Gastroesophageal sphincter (tissue), 3 donors: ENCODE measurements at regions not wholly inside any gene's neighbourhood (a gene's known extent, or its start where the extent isn't known, plus 50 kb on each side); places are given as distances from the start of the nearest gene placed in this dataset.

ENCODE experiments used
- EP300 ChIP-seq: sonication (generic); formaldehyde crosslinking; IDR thresholded peaks from one replicate; pipeline ENCODE4 v1.6.1; 2017; ENCODE audit warnings: antibody characterized with exemption, mild to moderate bottlenecking
- POLR2A ChIP-seq, 2 donors: fragments of 450-650 bp; IDR thresholded peaks; one replicate each; pipeline ENCODE4 v1.6.1; 2017; ENCODE audit warnings: antibody characterized with exemption in 2 of 2, mild to moderate bottlenecking in 2 of 2, moderate library complexity in 1 of 2
- POLR2AphosphoS5 ChIP-seq: sonication (generic); formaldehyde crosslinking; IDR thresholded peaks from one replicate; pipeline ENCODE4 v1.6.1; 2017; ENCODE audit warnings: antibody characterized with exemption
- TF ChIP-seq, protein P1 (sequence below), 4 experiments: fragments of 200-600 bp in 2 of 4; fragments of 450-650 bp in 2 of 4; sonication (generic) in 1 of 4; IDR thresholded peaks; one replicate each; pipeline ENCODE4 v1.5.1; 2017 to 2019; ENCODE audit warnings: antibody characterized with exemption in 4 of 4, mild to moderate bottlenecking in 2 of 4, moderate library complexity in 2 of 4

DNA sequence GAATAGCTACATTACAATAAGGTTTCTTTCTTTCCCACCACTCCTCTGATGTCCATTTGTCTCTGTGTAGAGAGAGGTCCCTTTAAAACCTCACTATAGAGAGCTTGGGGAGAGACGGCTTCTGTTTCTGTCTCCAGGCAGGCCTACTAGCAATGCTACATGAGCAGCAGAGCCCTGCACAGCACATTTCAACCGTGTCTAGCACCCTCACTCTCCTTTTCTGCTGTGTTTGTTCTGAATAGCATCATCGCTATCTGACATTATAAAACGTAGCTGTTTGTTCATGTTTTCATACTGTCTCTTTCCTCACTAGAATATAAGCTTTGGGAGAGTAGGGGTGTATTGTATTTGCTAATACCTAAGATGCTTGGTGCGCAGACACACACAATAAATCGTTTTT lies 487.8 kb upstream of the DPP6 start:
- TF ChIP-seq, protein P1, sequence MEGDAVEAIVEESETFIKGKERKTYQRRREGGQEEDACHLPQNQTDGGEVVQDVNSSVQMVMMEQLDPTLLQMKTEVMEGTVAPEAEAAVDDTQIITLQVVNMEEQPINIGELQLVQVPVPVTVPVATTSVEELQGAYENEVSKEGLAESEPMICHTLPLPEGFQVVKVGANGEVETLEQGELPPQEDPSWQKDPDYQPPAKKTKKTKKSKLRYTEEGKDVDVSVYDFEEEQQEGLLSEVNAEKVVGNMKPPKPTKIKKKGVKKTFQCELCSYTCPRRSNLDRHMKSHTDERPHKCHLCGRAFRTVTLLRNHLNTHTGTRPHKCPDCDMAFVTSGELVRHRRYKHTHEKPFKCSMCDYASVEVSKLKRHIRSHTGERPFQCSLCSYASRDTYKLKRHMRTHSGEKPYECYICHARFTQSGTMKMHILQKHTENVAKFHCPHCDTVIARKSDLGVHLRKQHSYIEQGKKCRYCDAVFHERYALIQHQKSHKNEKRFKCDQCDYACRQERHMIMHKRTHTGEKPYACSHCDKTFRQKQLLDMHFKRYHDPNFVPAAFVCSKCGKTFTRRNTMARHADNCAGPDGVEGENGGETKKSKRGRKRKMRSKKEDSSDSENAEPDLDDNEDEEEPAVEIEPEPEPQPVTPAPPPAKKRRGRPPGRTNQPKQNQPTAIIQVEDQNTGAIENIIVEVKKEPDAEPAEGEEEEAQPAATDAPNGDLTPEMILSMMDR (IDR thresholded peaks at IDR 0.05): no peak
- no peak for TF ChIP-seq POLR2A (IDR thresholded peaks at IDR 0.05)
- TF ChIP-seq EP300: no peak
- TF ChIP-seq POLR2AphosphoS5: no peak
